ENCODE measurements at regions not wholly inside any gene's neighbourhood (a gene's known extent, or its start where the extent isn't known, plus 50 kb on each side); places are given as distances from the start of the nearest gene placed in this dataset.
A peak's percentile ranks its signal among the peaks of the same experiment; 100 is the strongest.
"Not testable (repeated sequence)": the region's sequence is repeated elsewhere in the genome, so short reads cannot be mapped to it uniquely, and the experiment has no call there.

- Histone ChIP-seq H3K4me1 (peaks cover 8 to 9% of the 10 kb centered on the region in 2 donors), H3K4me3 (replicated peaks in 1 of 3) (no peak overlapping the region), H3K36me3 (no peaks in the 10 kb centered on the region), H3K9me3 (no peaks in the 10 kb centered on the region), H3K27me3 (no peaks in the 10 kb centered on the region), H3K27ac (no peak overlapping the region)
- intact Hi-C loops (cut with DNase I) = no loop called here
- DNase-seq = no peak
- TF ChIP-seq CTCF (IDR thresholded peaks at IDR 0.05) (no peak), POLR2A (IDR thresholded peaks at IDR 0.05) (no peak)
- WGBS, 2 donors = 88 to 89% methylated on average over 2 of the region's 2 CpGs
These were observed 173.3 kb downstream of the VEGFC start for GRCh38 chr4:176619430-176619829.

- Histone ChIP-seq H3K9me3 (no peaks in the 10 kb centered on the region), H3K4me3 (replicated peaks in 1 of 3) (no peak overlapping the region), H3K27ac (no peak overlapping the region), H3K36me3 (no peaks in the 10 kb centered on the region), H3K27me3 (no peaks in the 10 kb centered on the region), H3K4me1 (peaks cover 8 to 14% of the 10 kb centered on the region in 2 donors)
- TF ChIP-seq CTCF (IDR thresholded peaks at IDR 0.05) = no peak
- TF ChIP-seq POLR2A (IDR thresholded peaks at IDR 0.05) = no peak
- intact Hi-C loops (cut with DNase I) = no loop called here
- WGBS, 2 donors = 12 to 17% methylated on average over 2 of the region's 2 CpGs
- DNase-seq = peak; percentile 13 to 28
These were observed 170.3 kb downstream of the VEGFC start for GRCh38 chr4:176622251-176622948.

GRCh38 chr4:176624983-176625610 is 167.6 kb downstream of the VEGFC start:
- DNase-seq; H3K36me3 ChIP-seq; intact Hi-C loops (cut with DNase I); H3K4me3 ChIP-seq (replicated peaks in 1 of 3); H3K27me3 ChIP-seq; H3K27ac ChIP-seq; H3K9me3 ChIP-seq: not testable (repeated sequence)
- 96 to 98% methylated on average over 8 to 21 of the region's 37 CpGs for WGBS, 2 donors
- peaks cover 8 to 19% of the 10 kb centered on the region in 2 donors for H3K4me1 ChIP-seq

GRCh38 chr4:176627916-176628315 is 164.8 kb downstream of the VEGFC start:
- H3K27me3 ChIP-seq = no peaks in the 10 kb centered on the region
- H3K4me1 ChIP-seq = peaks cover 2 to 11% of the 10 kb centered on the region in 2 donors
- H3K27ac ChIP-seq = no peak overlapping the region
- no peak for DNase-seq
- intact Hi-C loops (cut with DNase I) = no loop called here
- TF ChIP-seq CTCF (IDR thresholded peaks at IDR 0.05) (no peak), POLR2A (IDR thresholded peaks at IDR 0.05) (no peak)
- no peaks in the 10 kb centered on the region for H3K9me3 ChIP-seq
- H3K4me3 ChIP-seq (replicated peaks in 1 of 3) = no peak overlapping the region
- 78 to 85% methylated on average over 4 of the region's 4 CpGs for WGBS, 2 donors
- H3K36me3 ChIP-seq = no peaks in the 10 kb centered on the region

- TF ChIP-seq POLR2A (IDR thresholded peaks at IDR 0.05) (no peak), CTCF (IDR thresholded peaks at IDR 0.05) (no peak)
- DNase-seq = no peak
- Histone ChIP-seq H3K27me3 (no peaks in the 10 kb centered on the region), H3K4me3 (replicated peaks in 1 of 3) (no peak overlapping the region), H3K27ac (no peak overlapping the region), H3K4me1 (peaks cover 0 to 10% of the 10 kb centered on the region in 2 donors), H3K9me3 (no peaks in the 10 kb centered on the region), H3K36me3 (no peaks in the 10 kb centered on the region)
- intact Hi-C loops (cut with DNase I) = no loop called here
These were observed 161.1 kb downstream of the VEGFC start for GRCh38 chr4:176631611-176632010.

Measured in thyroid gland (tissue), 4 donors.